HUES48 (cell line): ENCODE measurements at regions not wholly inside any gene's neighbourhood (a gene's known extent, or its start where the extent isn't known, plus 50 kb on each side); places are given as distances from the start of the nearest gene placed in this dataset.
"Not testable (repeated sequence)": the region's sequence is repeated elsewhere in the genome, so short reads cannot be mapped to it uniquely, and the experiment has no call there.

ENCODE experiments used
- H3K27ac ChIP-seq: one replicate; pipeline ENCODE4 v1.7.0; 2013; ENCODE audit warnings: low read depth, low read length, inconsistent platforms
- H3K27me3 ChIP-seq: 2 replicates; pipeline ENCODE4 v1.6.1; 2013; ENCODE audit warnings: mild to moderate bottlenecking, low read length; ENCODE audit not compliant: control insufficient read depth, insufficient read depth
- H3K36me3 ChIP-seq: 2 replicates; pipeline ENCODE4 v1.6.1; 2013; ENCODE audit warnings: low read length; ENCODE audit not compliant: control insufficient read depth, insufficient read depth
- H3K4me1 ChIP-seq: 2 replicates; pipeline ENCODE4 v1.6.1; 2013; ENCODE audit warnings: mild to moderate bottlenecking, low read length; ENCODE audit not compliant: control insufficient read depth, insufficient read depth
- H3K4me3 ChIP-seq: 2 replicates; pipeline ENCODE4 v1.5.1; 2013; ENCODE audit warnings: mild to moderate bottlenecking, low read depth, low read length
- H3K9ac ChIP-seq: 2 replicates; pipeline ENCODE4 v1.6.1; 2013; ENCODE audit warnings: mild to moderate bottlenecking, low read depth, low read length, moderate library complexity
- H3K9me3 ChIP-seq: 2 replicates; pipeline ENCODE4 v1.6.1; 2013; ENCODE audit warnings: low read length; ENCODE audit not compliant: control insufficient read depth, insufficient read depth

DNA sequence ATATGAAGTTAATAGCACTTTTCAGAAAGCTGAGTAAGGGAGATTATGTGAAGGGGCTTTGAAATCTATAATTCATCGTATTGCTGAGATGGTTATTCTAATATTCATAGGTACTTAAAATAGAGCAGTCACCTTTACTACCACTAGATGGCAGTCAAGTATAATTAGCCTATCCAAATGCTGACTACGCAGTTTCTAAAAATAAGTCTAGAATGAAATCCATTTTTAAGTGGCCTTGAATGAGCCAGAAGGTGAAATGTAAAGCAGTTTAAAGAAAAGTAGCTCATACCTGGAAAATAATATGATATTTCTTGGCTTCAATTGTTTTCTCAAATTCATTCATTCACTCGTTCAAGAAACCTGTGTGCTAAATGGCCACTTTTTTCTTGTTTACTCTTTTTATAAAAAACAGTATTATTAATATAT is 1277.1 kb downstream of the GATA3 start:
- H3K9ac ChIP-seq, result no peak overlapping the region
- no peaks in the 10 kb centered on the region for H3K27me3 ChIP-seq
- H3K9me3 ChIP-seq, result no peaks in the 10 kb centered on the region
- H3K27ac ChIP-seq, result no peak overlapping the region
- H3K4me3 ChIP-seq, result no peak overlapping the region
- H3K36me3 ChIP-seq, result no peaks in the 10 kb centered on the region
- H3K4me1 ChIP-seq, result no peaks in the 10 kb centered on the region

DNA sequence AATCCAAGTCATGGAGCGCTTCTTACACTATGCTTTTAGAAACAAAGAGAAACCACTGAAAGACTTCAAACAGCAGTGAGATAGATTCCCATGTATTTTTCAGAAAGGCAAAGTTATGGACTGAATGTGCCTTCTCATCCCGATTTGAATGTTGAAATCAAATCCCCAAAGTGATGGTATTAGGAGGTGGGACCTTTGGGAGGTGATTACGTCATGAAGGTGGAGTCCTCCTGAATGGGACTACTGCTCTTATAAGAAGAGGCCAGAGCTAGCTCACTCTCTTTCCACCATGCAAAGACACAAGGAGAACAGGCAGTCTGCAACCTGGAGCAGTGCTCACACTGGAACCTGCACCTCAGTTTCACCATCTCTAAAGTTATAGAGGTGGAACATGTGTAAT is 1279.8 kb downstream of the GATA3 start:
- Histone ChIP-seq H3K4me1 (no peaks in the 10 kb centered on the region), H3K9ac (no peak overlapping the region), H3K4me3 (no peak overlapping the region), H3K36me3 (no peaks in the 10 kb centered on the region), H3K9me3 (no peaks in the 10 kb centered on the region), H3K27me3 (no peaks in the 10 kb centered on the region), H3K27ac (no peak overlapping the region)

DNA sequence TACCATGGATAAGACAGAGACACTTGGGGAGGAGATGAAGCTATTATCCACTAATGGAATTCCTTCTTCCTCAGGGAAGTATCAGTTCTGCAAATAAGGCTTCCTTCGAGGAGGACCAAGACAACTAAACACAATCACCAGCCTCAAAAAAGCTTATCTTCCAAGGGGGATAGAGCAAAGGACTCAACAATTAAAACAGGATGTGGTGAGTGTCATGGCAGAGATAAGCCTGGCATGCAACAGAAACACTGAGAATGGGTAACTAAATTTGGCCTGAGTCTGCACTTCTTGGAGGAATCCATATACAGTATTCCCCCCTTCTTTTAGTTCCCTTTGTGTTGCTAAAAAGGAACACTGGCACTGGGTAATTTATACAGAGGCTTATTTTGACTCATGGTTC is 1285.2 kb downstream of the GATA3 start:
- no peaks in the 10 kb centered on the region for H3K9me3 ChIP-seq
- H3K27me3 ChIP-seq, result no peaks in the 10 kb centered on the region
- H3K9ac ChIP-seq, result no peak overlapping the region
- no peak overlapping the region for H3K27ac ChIP-seq
- no peaks in the 10 kb centered on the region for H3K36me3 ChIP-seq
- H3K4me3 ChIP-seq, result no peak overlapping the region
- H3K4me1 ChIP-seq, result peaks cover 4% of the 10 kb centered on the region; the same call in 1 of the 2 replicates

DNA sequence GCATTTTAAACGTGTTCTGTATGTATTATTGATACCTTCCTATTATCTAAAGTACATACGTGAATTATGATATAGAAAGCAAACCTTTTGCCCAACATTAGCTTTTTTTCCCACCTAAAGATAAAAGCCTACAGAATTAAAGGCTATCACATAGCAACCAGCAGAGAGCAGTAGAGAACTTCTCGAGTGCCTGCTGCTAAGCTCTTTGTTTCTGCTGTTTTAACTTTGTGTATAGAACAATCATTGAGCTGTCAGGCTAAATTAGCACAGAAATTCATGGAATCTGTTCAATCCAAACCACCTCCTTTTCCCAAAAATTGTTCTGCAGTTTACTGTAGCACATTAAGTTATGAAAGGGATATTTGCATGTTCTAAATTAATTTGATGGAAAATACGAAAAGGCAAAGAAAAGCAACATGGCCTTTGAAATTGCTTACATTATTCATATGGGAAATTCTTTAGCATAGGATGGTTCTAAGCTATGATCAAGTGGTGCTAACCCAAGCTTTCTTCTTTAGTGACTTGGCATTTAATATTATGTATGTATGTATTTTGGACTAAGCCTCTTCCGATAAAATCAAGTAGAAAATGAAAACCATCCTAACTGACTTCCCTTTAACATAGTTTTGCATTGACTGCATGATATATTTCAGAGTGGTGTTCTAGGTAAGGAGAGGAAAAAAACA is 1288.5 kb downstream of the GATA3 start:
- Histone ChIP-seq H3K9me3 (no peaks in the 10 kb centered on the region), H3K27ac (no peak overlapping the region), H3K36me3 (no peaks in the 10 kb centered on the region), H3K27me3 (no peaks in the 10 kb centered on the region), H3K4me1 (peaks cover 4% of the 10 kb centered on the region; the same call in 1 of the 2 replicates), H3K9ac (no peak overlapping the region), H3K4me3 (no peak overlapping the region)

DNA sequence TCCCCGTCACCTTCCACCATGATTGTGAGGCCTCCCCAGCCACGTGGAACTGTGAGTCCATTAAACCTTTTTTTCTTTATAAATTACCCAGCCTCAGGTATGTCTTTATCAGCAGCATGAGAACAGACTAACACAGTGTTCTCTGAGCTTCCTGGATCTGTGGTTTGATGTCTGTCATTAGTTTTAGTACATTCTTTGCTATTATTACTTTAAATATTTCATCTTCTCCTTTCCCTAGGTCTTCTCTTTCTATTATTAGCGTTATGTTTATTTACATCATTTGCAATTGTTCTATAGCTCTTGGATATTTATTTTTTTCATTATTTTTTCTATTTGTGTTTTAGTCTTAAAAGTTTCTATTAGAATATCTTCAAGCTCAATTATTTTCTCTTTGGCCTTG is 1293.4 kb downstream of the GATA3 start:
- H3K4me1 ChIP-seq, H3K27me3 ChIP-seq, H3K27ac ChIP-seq, H3K4me3 ChIP-seq, H3K36me3 ChIP-seq, H3K9ac ChIP-seq, H3K9me3 ChIP-seq: not testable (repeated sequence)

DNA sequence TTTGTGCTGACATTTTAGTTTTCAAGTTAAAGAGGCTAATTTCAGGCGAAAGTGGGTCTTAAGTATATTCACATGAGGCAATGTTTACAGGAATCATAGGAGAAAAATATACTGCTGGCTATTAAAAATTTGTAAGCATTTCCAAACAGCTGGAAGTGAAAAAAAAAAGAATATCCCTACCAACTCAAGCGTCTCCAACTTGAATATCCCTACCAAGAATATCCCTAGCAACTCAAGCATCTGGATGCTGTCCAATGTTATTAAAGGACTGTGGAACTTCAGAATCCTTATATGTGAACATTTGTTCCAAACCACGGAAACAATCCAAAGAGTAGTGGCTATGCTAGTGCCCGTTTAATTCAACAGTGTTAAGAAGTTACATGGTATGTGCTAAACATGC is 1303.0 kb downstream of the GATA3 start:
- H3K27me3 ChIP-seq, result no peaks in the 10 kb centered on the region
- no peaks in the 10 kb centered on the region for H3K4me1 ChIP-seq
- H3K27ac ChIP-seq, result no peak overlapping the region
- H3K9ac ChIP-seq, result no peak overlapping the region
- H3K9me3 ChIP-seq, result peaks cover 2% of the 10 kb centered on the region; the same call in 1 of the 2 replicates
- H3K4me3 ChIP-seq, result no peak overlapping the region
- H3K36me3 ChIP-seq, result no peaks in the 10 kb centered on the region

DNA sequence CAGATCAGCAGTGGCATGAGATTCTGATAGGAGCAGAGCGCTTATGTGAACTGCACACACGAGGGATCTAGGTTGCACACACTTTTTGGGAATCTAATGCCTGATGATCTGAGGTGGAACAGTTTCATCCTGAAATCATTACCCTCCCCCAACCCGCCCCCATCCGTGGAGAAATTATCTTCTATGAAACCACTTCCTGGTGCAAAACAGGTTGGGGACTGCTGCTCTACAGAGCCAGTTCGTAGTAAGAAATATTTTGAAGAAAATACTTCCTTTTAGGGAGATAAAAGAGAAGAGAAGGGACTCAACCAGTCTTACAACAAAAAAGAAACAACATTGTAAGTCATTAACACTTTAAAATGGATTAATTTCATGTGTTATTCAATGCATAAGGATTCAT is 1308.2 kb downstream of the GATA3 start:
- Histone ChIP-seq H3K9ac (no peak overlapping the region), H3K9me3 (no peaks in the 10 kb centered on the region), H3K27me3 (no peaks in the 10 kb centered on the region), H3K36me3 (no peaks in the 10 kb centered on the region), H3K4me1 (no peaks in the 10 kb centered on the region), H3K27ac (no peak overlapping the region), H3K4me3 (no peak overlapping the region)

DNA sequence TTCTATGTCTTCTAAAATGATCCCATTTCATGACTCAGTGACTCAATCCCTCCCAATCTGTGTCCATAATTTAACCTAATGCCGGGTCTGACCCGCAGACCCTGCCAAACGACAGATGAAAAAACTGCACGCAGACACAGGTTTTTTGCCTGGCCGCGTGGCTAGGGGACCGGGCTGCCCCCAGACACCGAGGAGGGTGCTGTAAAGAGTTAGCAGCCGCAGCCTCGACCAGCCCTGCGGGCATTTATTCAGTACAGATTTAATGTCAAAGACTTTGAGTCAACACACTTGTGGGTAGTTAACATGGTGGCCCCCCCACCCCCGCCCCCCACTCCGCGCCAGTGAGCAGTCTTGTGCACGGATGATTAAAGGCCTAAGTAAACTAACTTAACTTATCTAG is 1324.7 kb downstream of the GATA3 start:
- H3K9me3 ChIP-seq, result no peaks in the 10 kb centered on the region
- H3K27me3 ChIP-seq, result no peaks in the 10 kb centered on the region
- H3K4me3 ChIP-seq, result no peak overlapping the region
- no peaks in the 10 kb centered on the region for H3K36me3 ChIP-seq
- H3K27ac ChIP-seq, result no peak overlapping the region
- no peaks in the 10 kb centered on the region for H3K4me1 ChIP-seq
- no peak overlapping the region for H3K9ac ChIP-seq

DNA sequence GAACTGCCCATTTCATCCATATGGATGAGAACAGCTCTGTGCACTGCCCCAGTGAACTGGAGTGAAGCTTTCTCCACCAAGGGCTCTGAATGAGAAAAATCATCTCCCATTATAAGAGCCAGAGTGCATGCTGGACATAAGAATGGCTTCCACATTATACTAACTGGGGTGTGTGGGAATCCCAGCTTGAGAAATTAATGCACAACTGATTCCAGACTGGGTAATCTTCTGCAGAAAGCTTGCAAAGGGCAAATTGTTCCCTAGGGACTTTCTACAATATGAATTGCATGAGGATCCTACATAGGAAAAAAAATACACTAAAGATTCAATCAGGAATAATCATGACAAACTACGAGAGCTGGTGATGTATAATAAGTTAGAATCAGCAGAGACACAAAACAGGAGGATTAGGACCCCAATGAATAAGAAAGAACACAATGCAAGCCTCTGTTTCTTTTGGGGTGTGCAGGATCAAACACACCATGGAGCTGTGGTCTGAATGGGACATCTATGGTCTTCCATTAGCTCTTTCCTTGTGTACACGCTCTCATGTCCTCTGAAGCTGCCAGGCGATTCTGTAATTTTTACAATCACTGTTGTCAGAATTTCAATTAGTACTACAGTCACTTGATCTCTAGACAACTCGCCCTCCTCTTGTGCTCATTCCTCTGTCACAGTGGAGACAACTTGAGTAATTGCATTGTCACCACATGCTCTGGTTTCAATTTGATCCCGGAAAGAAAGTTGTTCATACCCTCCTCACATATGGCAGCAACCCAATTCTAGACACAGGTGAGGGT is 1327.4 kb downstream of the GATA3 start:
- Histone ChIP-seq H3K4me1 (no peaks in the 10 kb centered on the region), H3K27me3 (no peaks in the 10 kb centered on the region), H3K9me3 (no peaks in the 10 kb centered on the region), H3K36me3 (no peaks in the 10 kb centered on the region), H3K9ac (no peak overlapping the region), H3K27ac (no peak overlapping the region), H3K4me3 (no peak overlapping the region)

DNA sequence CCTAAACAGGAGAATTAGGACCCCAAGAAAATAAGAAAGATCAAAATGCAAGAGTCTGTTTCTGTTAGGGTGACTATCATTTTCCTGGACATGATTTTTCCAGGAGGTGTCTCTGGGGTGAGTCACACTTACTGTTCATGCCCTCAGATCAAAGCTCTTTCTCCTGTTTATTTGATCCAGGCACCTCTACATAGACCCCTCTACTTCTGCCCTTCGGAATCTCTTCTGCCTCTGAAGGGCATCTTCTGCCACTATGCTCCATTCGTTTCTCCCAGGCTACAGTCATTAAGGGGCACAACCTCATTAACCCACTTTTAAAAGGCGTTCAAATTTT is 1328.0 kb downstream of the GATA3 start:
- no peak overlapping the region for H3K4me3 ChIP-seq
- H3K36me3 ChIP-seq, result no peaks in the 10 kb centered on the region
- H3K9me3 ChIP-seq, result no peaks in the 10 kb centered on the region
- no peaks in the 10 kb centered on the region for H3K4me1 ChIP-seq
- H3K9ac ChIP-seq, result no peak overlapping the region
- no peaks in the 10 kb centered on the region for H3K27me3 ChIP-seq
- no peak overlapping the region for H3K27ac ChIP-seq

DNA sequence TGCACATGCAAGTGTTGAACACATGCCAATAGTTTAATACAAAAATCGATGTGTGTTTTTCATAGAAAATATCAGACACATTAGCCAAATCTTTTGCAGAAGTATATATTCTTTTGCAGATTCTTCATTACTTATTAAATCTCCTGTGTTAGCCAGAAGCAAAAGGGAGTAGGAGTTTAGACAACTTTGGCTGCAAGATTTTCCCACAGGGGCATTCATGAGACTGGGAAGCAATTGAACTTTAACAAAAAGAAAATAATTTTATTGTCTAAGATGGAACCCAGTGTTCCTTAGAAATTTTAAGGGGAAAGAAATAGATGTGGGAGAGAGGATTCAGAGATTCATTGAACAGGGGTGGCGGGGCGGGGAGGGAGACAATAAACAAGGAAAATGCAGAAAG is 1336.0 kb downstream of the GATA3 start:
- Histone ChIP-seq H3K36me3 (no peaks in the 10 kb centered on the region), H3K4me3 (no peak overlapping the region), H3K27me3 (no peaks in the 10 kb centered on the region), H3K9me3 (no peaks in the 10 kb centered on the region), H3K4me1 (no peaks in the 10 kb centered on the region), H3K9ac (no peak overlapping the region), H3K27ac (no peak overlapping the region)
